Glutamatergic neuron (in vitro differentiated cells): ENCODE measurements at regions not wholly inside any gene's neighbourhood (a gene's known extent, or its start where the extent isn't known, plus 50 kb on each side); places are given as distances from the start of the nearest gene placed in this dataset.

Source experiments
- DNase-seq: peaks from one replicate; pipeline ENCODE4 v3.0.0; 2022
- H3K27ac Mint-ChIP-seq: one replicate; pipeline ENCODE4 v1.8.0; 2020; ENCODE audit warnings: mild to moderate bottlenecking, mixed read lengths, inconsistent platforms; ENCODE audit not compliant: unreplicated experiment
- H3K27me3 Mint-ChIP-seq: one replicate; pipeline ENCODE4 v1.8.0; 2020; ENCODE audit warnings: mild to moderate bottlenecking, moderate library complexity, mixed read lengths, inconsistent platforms; ENCODE audit not compliant: unreplicated experiment
- H3K36me3 Mint-ChIP-seq: one replicate; pipeline ENCODE4 v1.8.0; 2020; ENCODE audit warnings: mild to moderate bottlenecking, mixed read lengths, inconsistent platforms; ENCODE audit not compliant: unreplicated experiment
- H3K4me1 Mint-ChIP-seq: one replicate; pipeline ENCODE4 v1.8.0; 2020; ENCODE audit warnings: mild to moderate bottlenecking, low read depth, mixed read lengths, inconsistent platforms; ENCODE audit not compliant: unreplicated experiment
- H3K4me3 Mint-ChIP-seq: one replicate; pipeline ENCODE4 v1.8.0; 2020; ENCODE audit warnings: mild to moderate bottlenecking, mixed read lengths, inconsistent platforms; ENCODE audit not compliant: unreplicated experiment
- H3K9me3 Mint-ChIP-seq: one replicate; pipeline ENCODE4 v1.8.0; 2020; ENCODE audit warnings: mild to moderate bottlenecking, moderate library complexity, mixed read lengths, inconsistent platforms; ENCODE audit not compliant: unreplicated experiment
- CTCF ChIP-seq: fragments of 200-600 bp; sonication (generic); IDR thresholded peaks from one replicate; pipeline ENCODE4 v1.5.0; 2021; ENCODE audit not compliant: partially characterized antibody, unreplicated experiment

GRCh38 chr6:68082086-68082485 lies 553.0 kb upstream of the ADGRB3 start:
- Mint-ChIP-seq H3K36me3 (no peaks in the 10 kb centered on the region), H3K27me3 (no peaks in the 10 kb centered on the region), H3K4me3 (no peak overlapping the region), H3K4me1 (no peaks in the 10 kb centered on the region), H3K9me3 (no peaks in the 10 kb centered on the region), H3K27ac (no peak overlapping the region)
- no peak for TF ChIP-seq CTCF
- DNase-seq: no peak

- no peaks in the 10 kb centered on the region for H3K36me3 Mint-ChIP-seq
Observed at GRCh38 chr6:68080074-68080473, 555.0 kb upstream of the ADGRB3 start.

GRCh38 chr6:68077661-68078060 lies 557.4 kb upstream of the ADGRB3 start:
- no peak overlapping the region for H3K4me3 Mint-ChIP-seq
- H3K27ac Mint-ChIP-seq: no peak overlapping the region
- no peaks in the 10 kb centered on the region for H3K27me3 Mint-ChIP-seq
- no peaks in the 10 kb centered on the region for H3K9me3 Mint-ChIP-seq
- no peak for DNase-seq
- H3K4me1 Mint-ChIP-seq: no peaks in the 10 kb centered on the region
- TF ChIP-seq CTCF: no peak
- no peaks in the 10 kb centered on the region for H3K36me3 Mint-ChIP-seq

More at GRCh38 chr6:68080074-68080473, 555.0 kb upstream of the ADGRB3 start:
- H3K27ac Mint-ChIP-seq: no peak overlapping the region
- H3K4me3 Mint-ChIP-seq: no peak overlapping the region
- H3K9me3 Mint-ChIP-seq: no peaks in the 10 kb centered on the region
- no peak for TF ChIP-seq CTCF
- H3K27me3 Mint-ChIP-seq: no peaks in the 10 kb centered on the region
- no peak for DNase-seq
- H3K4me1 Mint-ChIP-seq: no peaks in the 10 kb centered on the region

- Mint-ChIP-seq H3K27ac (no peak overlapping the region), H3K4me1 (peaks cover 4% of the 10 kb centered on the region), H3K9me3 (no peaks in the 10 kb centered on the region), H3K36me3 (no peaks in the 10 kb centered on the region), H3K27me3 (no peaks in the 10 kb centered on the region), H3K4me3 (no peak overlapping the region)
- TF ChIP-seq CTCF: no peak
- no peak for DNase-seq
Observed at GRCh38 chr6:68071740-68072139, 563.3 kb upstream of the ADGRB3 start.

- Mint-ChIP-seq H3K36me3 (no peaks in the 10 kb centered on the region), H3K9me3 (no peaks in the 10 kb centered on the region), H3K4me3 (no peak overlapping the region), H3K4me1 (peaks cover 4% of the 10 kb centered on the region), H3K27ac (no peak overlapping the region), H3K27me3 (no peaks in the 10 kb centered on the region)
- DNase-seq: no peak
- no peak for TF ChIP-seq CTCF
Observed at GRCh38 chr6:68069921-68070710, 565.0 kb upstream of the ADGRB3 start.
